Neural cell (in vitro differentiated cells): ENCODE measurements at regions not wholly inside any gene's neighbourhood (a gene's known extent, or its start where the extent isn't known, plus 50 kb on each side); places are given as distances from the start of the nearest gene placed in this dataset.

Source experiments
- H2AFZ ChIP-seq: fragments of 200-600, 300-800 bp; sonication (generic), shearing (Covaris generic); 2 replicates; pipeline ENCODE4 v1.6.0; 2014; ENCODE audit warnings: low read depth, mild to moderate bottlenecking, antibody characterized with exemption, low read length, moderate library complexity
- H3F3A ChIP-seq: fragments of 200-600 bp; shearing (Covaris generic); 2 replicates; pipeline ENCODE4 v1.6.1; 2016; ENCODE audit warnings: mild to moderate bottlenecking, moderate library complexity, mixed read lengths, antibody characterized with exemption, low read length; ENCODE audit not compliant: insufficient read depth, poor library complexity, severe bottlenecking
- H3K27ac ChIP-seq: fragments of 200-600, 300-800 bp; sonication (generic), shearing (Covaris generic); 2 replicates; pipeline ENCODE4 v1.5.1; 2014; ENCODE audit warnings: mild to moderate bottlenecking, low read length, moderate library complexity
- H3K27me3 ChIP-seq: fragments of 300-800, 200-600 bp; sonication (generic), shearing (Covaris generic); 2 replicates; pipeline ENCODE4 v1.6.0; 2014; ENCODE audit warnings: mild to moderate bottlenecking, low read depth, low read length, moderate library complexity; ENCODE audit not compliant: insufficient read depth
- H3K36me3 ChIP-seq: fragments of 300-800, 200-600 bp; sonication (generic), shearing (Covaris generic); 2 replicates; pipeline ENCODE4 v1.5.1; 2014; ENCODE audit warnings: mild to moderate bottlenecking, antibody characterized with exemption, low read length, moderate library complexity; ENCODE audit not compliant: insufficient read depth
- H3K4me2 ChIP-seq: fragments of 300-800, 200-600 bp; sonication (generic), shearing (Covaris generic); 2 replicates; pipeline ENCODE4 v1.6.0; 2014; ENCODE audit warnings: mild to moderate bottlenecking, low read length
- H3K4me3 ChIP-seq: fragments of 300-800, 200-600 bp; sonication (generic), shearing (Covaris generic); 2 replicates; pipeline ENCODE4 v1.5.1; 2014; ENCODE audit warnings: mild to moderate bottlenecking, low read length, moderate library complexity
- H3K79me2 ChIP-seq: fragments of 200-600 bp; shearing (Covaris generic); replicated peaks from 2 replicates; pipeline ENCODE4 v1.6.0; 2014; ENCODE audit warnings: mild to moderate bottlenecking, low read length, moderate library complexity; ENCODE audit not compliant: insufficient read depth
- H3K9ac ChIP-seq: fragments of 300-800, 200-600 bp; sonication (generic), shearing (Covaris generic); 2 replicates; pipeline ENCODE4 v1.6.1; 2016; ENCODE audit warnings: mild to moderate bottlenecking, low read length, mixed read lengths
- H3K9me2 ChIP-seq: fragments of 200-600 bp; shearing (Covaris generic); 2 replicates; pipeline ENCODE4 v1.6.1; 2016; ENCODE audit warnings: mild to moderate bottlenecking, low read length, mixed read lengths; ENCODE audit not compliant: insufficient read depth
- H3K9me3 ChIP-seq: fragments of 200-600, 300-800 bp; sonication (generic), shearing (Covaris generic); 2 replicates; pipeline ENCODE4 v1.6.1; 2016; ENCODE audit warnings: mild to moderate bottlenecking, mixed run types, low read length, moderate library complexity, mixed read lengths
- H4K20me1 ChIP-seq: fragments of 200-600 bp; shearing (Covaris generic); 2 replicates; pipeline ENCODE4 v1.6.1; 2016; ENCODE audit warnings: mild to moderate bottlenecking, mixed run types; ENCODE audit not compliant: insufficient read depth
- CTCF ChIP-seq: fragments of 450-650 bp; IDR thresholded peaks from 2 replicates; pipeline ENCODE4 v1.5.1; 2014; ENCODE audit warnings: antibody characterized with exemption, mild to moderate bottlenecking, moderate library complexity; ENCODE audit not compliant: poor library complexity, severe bottlenecking
- EP300 ChIP-seq: fragments of 450-650 bp; conservative IDR thresholded peaks from 2 replicates; pipeline ENCODE4 v1.6.1; 2014; ENCODE audit warnings: antibody characterized with exemption, mild to moderate bottlenecking, moderate library complexity; ENCODE audit not compliant: poor library complexity, severe bottlenecking
- EZH2 ChIP-seq: fragments of 200-600, 300-800 bp; shearing (Covaris generic), sonication (generic); IDR thresholded peaks from 2 replicates; pipeline ENCODE4 v1.6.1; 2014; ENCODE audit warnings: antibody characterized with exemption, low read length, borderline replicate concordance, mild to moderate bottlenecking; ENCODE audit not compliant: insufficient read depth, poor library complexity, severe bottlenecking
- MXI1 ChIP-seq: fragments of 450-650 bp; conservative IDR thresholded peaks from 2 replicates; pipeline ENCODE4 v1.6.1; 2014; ENCODE audit warnings: antibody characterized with exemption, mild to moderate bottlenecking; ENCODE audit not compliant: poor library complexity, severe bottlenecking
- POLR2AphosphoS5 ChIP-seq: IDR thresholded peaks from 2 replicates; pipeline ENCODE4 v1.6.1; 2012
- RAD21 ChIP-seq: fragments of 450-650 bp; conservative IDR thresholded peaks from 2 replicates; pipeline ENCODE4 v1.6.1; 2014; ENCODE audit warnings: antibody characterized with exemption, mild to moderate bottlenecking, moderate library complexity
- REST ChIP-seq: IDR thresholded peaks from 2 replicates; pipeline ENCODE4 v1.6.1; 2012; ENCODE audit warnings: borderline replicate concordance
- SMC3 ChIP-seq: fragments of 450-650 bp; conservative IDR thresholded peaks from 2 replicates; pipeline ENCODE4 v1.6.1; 2014; ENCODE audit warnings: antibody characterized with exemption, mild to moderate bottlenecking, moderate library complexity; ENCODE audit not compliant: poor library complexity
- TAF1 ChIP-seq: IDR thresholded peaks from 2 replicates; pipeline ENCODE4 v1.6.1; 2012; ENCODE audit warnings: low read depth

- TF ChIP-seq CTCF: no peak
- no peak for TF ChIP-seq POLR2AphosphoS5
- no peak for TF ChIP-seq SMC3
- TF ChIP-seq MXI1: no peak
- TF ChIP-seq RAD21: no peak
- no peak for TF ChIP-seq EP300
- TF ChIP-seq EZH2: no peak
- TF ChIP-seq TAF1: no peak
- no peak for TF ChIP-seq REST
- Histone ChIP-seq H3K4me2 (no peak overlapping the region), H3F3A (no peaks in the 10 kb centered on the region), H3K9me2 (no peaks in the 10 kb centered on the region), H3K27ac (no peak overlapping the region), H4K20me1 (no peaks in the 10 kb centered on the region), H3K36me3 (no peaks in the 10 kb centered on the region), H2AFZ (no peak overlapping the region), H3K9me3 (no peaks in the 10 kb centered on the region), H3K9ac (no peak overlapping the region), H3K79me2 (no peaks in the 10 kb centered on the region), H3K4me3 (no peak overlapping the region), H3K27me3 (no peaks in the 10 kb centered on the region)
Measured at GRCh38 chr17:45706033-45706432, 78.1 kb upstream of the CRHR1 start.

GRCh38 chr17:45708707-45709290, 75.3 kb upstream of the CRHR1 start:
- Histone ChIP-seq H3K4me3 (no peak overlapping the region), H3K9me3 (no peaks in the 10 kb centered on the region), H3K27ac (no peak overlapping the region), H3K9ac (no peak overlapping the region), H3K79me2 (no peaks in the 10 kb centered on the region), H3K27me3 (no peaks in the 10 kb centered on the region), H4K20me1 (no peaks in the 10 kb centered on the region), H3K4me2 (no peak overlapping the region), H3F3A (no peaks in the 10 kb centered on the region), H2AFZ (no peak overlapping the region), H3K9me2 (no peaks in the 10 kb centered on the region), H3K36me3 (no peaks in the 10 kb centered on the region)
- TF ChIP-seq EP300 (no peak), REST (no peak), TAF1 (no peak), POLR2AphosphoS5 (no peak), RAD21 (no peak), CTCF (no peak), MXI1 (no peak), SMC3 (no peak), EZH2 (no peak)
